Neural cell (in vitro differentiated cells): ENCODE measurements at regions not wholly inside any gene's neighbourhood (a gene's known extent, or its start where the extent isn't known, plus 50 kb on each side); places are given as distances from the start of the nearest gene placed in this dataset.

Experiments used
- H2AFZ ChIP-seq: fragments of 200-600, 300-800 bp; sonication (generic), shearing (Covaris generic); 2 replicates; pipeline ENCODE4 v1.6.0; 2014; ENCODE audit warnings: low read depth, mild to moderate bottlenecking, antibody characterized with exemption, low read length, moderate library complexity
- H3F3A ChIP-seq: fragments of 200-600 bp; shearing (Covaris generic); 2 replicates; pipeline ENCODE4 v1.6.1; 2016; ENCODE audit warnings: mild to moderate bottlenecking, moderate library complexity, mixed read lengths, antibody characterized with exemption, low read length; ENCODE audit not compliant: insufficient read depth, poor library complexity, severe bottlenecking
- H3K27ac ChIP-seq: fragments of 200-600, 300-800 bp; sonication (generic), shearing (Covaris generic); 2 replicates; pipeline ENCODE4 v1.5.1; 2014; ENCODE audit warnings: mild to moderate bottlenecking, low read length, moderate library complexity
- H3K27me3 ChIP-seq: fragments of 300-800, 200-600 bp; sonication (generic), shearing (Covaris generic); 2 replicates; pipeline ENCODE4 v1.6.0; 2014; ENCODE audit warnings: mild to moderate bottlenecking, low read depth, low read length, moderate library complexity; ENCODE audit not compliant: insufficient read depth
- H3K36me3 ChIP-seq: fragments of 300-800, 200-600 bp; sonication (generic), shearing (Covaris generic); 2 replicates; pipeline ENCODE4 v1.5.1; 2014; ENCODE audit warnings: mild to moderate bottlenecking, antibody characterized with exemption, low read length, moderate library complexity; ENCODE audit not compliant: insufficient read depth
- H3K4me2 ChIP-seq: fragments of 300-800, 200-600 bp; sonication (generic), shearing (Covaris generic); 2 replicates; pipeline ENCODE4 v1.6.0; 2014; ENCODE audit warnings: mild to moderate bottlenecking, low read length
- H3K4me3 ChIP-seq: fragments of 300-800, 200-600 bp; sonication (generic), shearing (Covaris generic); 2 replicates; pipeline ENCODE4 v1.5.1; 2014; ENCODE audit warnings: mild to moderate bottlenecking, low read length, moderate library complexity
- H3K79me2 ChIP-seq: fragments of 200-600 bp; shearing (Covaris generic); replicated peaks from 2 replicates; pipeline ENCODE4 v1.6.0; 2014; ENCODE audit warnings: mild to moderate bottlenecking, low read length, moderate library complexity; ENCODE audit not compliant: insufficient read depth
- H3K9ac ChIP-seq: fragments of 300-800, 200-600 bp; sonication (generic), shearing (Covaris generic); 2 replicates; pipeline ENCODE4 v1.6.1; 2016; ENCODE audit warnings: mild to moderate bottlenecking, low read length, mixed read lengths
- H3K9me2 ChIP-seq: fragments of 200-600 bp; shearing (Covaris generic); 2 replicates; pipeline ENCODE4 v1.6.1; 2016; ENCODE audit warnings: mild to moderate bottlenecking, low read length, mixed read lengths; ENCODE audit not compliant: insufficient read depth
- H3K9me3 ChIP-seq: fragments of 200-600, 300-800 bp; sonication (generic), shearing (Covaris generic); 2 replicates; pipeline ENCODE4 v1.6.1; 2016; ENCODE audit warnings: mild to moderate bottlenecking, mixed run types, low read length, moderate library complexity, mixed read lengths
- H4K20me1 ChIP-seq: fragments of 200-600 bp; shearing (Covaris generic); 2 replicates; pipeline ENCODE4 v1.6.1; 2016; ENCODE audit warnings: mild to moderate bottlenecking, mixed run types; ENCODE audit not compliant: insufficient read depth
- CTCF ChIP-seq: fragments of 450-650 bp; IDR thresholded peaks from 2 replicates; pipeline ENCODE4 v1.5.1; 2014; ENCODE audit warnings: antibody characterized with exemption, mild to moderate bottlenecking, moderate library complexity; ENCODE audit not compliant: poor library complexity, severe bottlenecking
- EP300 ChIP-seq: fragments of 450-650 bp; conservative IDR thresholded peaks from 2 replicates; pipeline ENCODE4 v1.6.1; 2014; ENCODE audit warnings: antibody characterized with exemption, mild to moderate bottlenecking, moderate library complexity; ENCODE audit not compliant: poor library complexity, severe bottlenecking
- EZH2 ChIP-seq: fragments of 200-600, 300-800 bp; shearing (Covaris generic), sonication (generic); IDR thresholded peaks from 2 replicates; pipeline ENCODE4 v1.6.1; 2014; ENCODE audit warnings: antibody characterized with exemption, low read length, borderline replicate concordance, mild to moderate bottlenecking; ENCODE audit not compliant: insufficient read depth, poor library complexity, severe bottlenecking
- MXI1 ChIP-seq: fragments of 450-650 bp; conservative IDR thresholded peaks from 2 replicates; pipeline ENCODE4 v1.6.1; 2014; ENCODE audit warnings: antibody characterized with exemption, mild to moderate bottlenecking; ENCODE audit not compliant: poor library complexity, severe bottlenecking
- POLR2AphosphoS5 ChIP-seq: IDR thresholded peaks from 2 replicates; pipeline ENCODE4 v1.6.1; 2012
- RAD21 ChIP-seq: fragments of 450-650 bp; conservative IDR thresholded peaks from 2 replicates; pipeline ENCODE4 v1.6.1; 2014; ENCODE audit warnings: antibody characterized with exemption, mild to moderate bottlenecking, moderate library complexity
- REST ChIP-seq: IDR thresholded peaks from 2 replicates; pipeline ENCODE4 v1.6.1; 2012; ENCODE audit warnings: borderline replicate concordance
- SMC3 ChIP-seq: fragments of 450-650 bp; conservative IDR thresholded peaks from 2 replicates; pipeline ENCODE4 v1.6.1; 2014; ENCODE audit warnings: antibody characterized with exemption, mild to moderate bottlenecking, moderate library complexity; ENCODE audit not compliant: poor library complexity
- TAF1 ChIP-seq: IDR thresholded peaks from 2 replicates; pipeline ENCODE4 v1.6.1; 2012; ENCODE audit warnings: low read depth

GRCh38 chr4:173675446-173675845, 145.4 kb upstream of the HAND2 start:
- Histone ChIP-seq H4K20me1 (no peaks in the 10 kb centered on the region), H3K4me3 (no peak overlapping the region), H3K36me3 (no peaks in the 10 kb centered on the region), H3F3A (no peaks in the 10 kb centered on the region), H3K9me3 (no peaks in the 10 kb centered on the region), H3K4me2 (no peak overlapping the region), H2AFZ (no peak overlapping the region), H3K9ac (no peak overlapping the region), H3K79me2 (no peaks in the 10 kb centered on the region), H3K27ac (no peak overlapping the region), H3K9me2 (no peaks in the 10 kb centered on the region), H3K27me3 (no peaks in the 10 kb centered on the region)
- TF ChIP-seq EP300: no peak
- TF ChIP-seq POLR2AphosphoS5: no peak
- TF ChIP-seq MXI1: no peak
- no peak for TF ChIP-seq TAF1
- no peak for TF ChIP-seq RAD21
- TF ChIP-seq SMC3: no peak
- no peak for TF ChIP-seq EZH2
- TF ChIP-seq CTCF: no peak
- TF ChIP-seq REST: no peak

GRCh38 chr4:173669460-173670179, 139.6 kb upstream of the HAND2 start:
- Histone ChIP-seq H4K20me1 (no peaks in the 10 kb centered on the region), H3K4me3 (no peak overlapping the region), H3K36me3 (no peaks in the 10 kb centered on the region), H3F3A (no peaks in the 10 kb centered on the region), H3K9me2 (no peaks in the 10 kb centered on the region), H3K27ac (no peak overlapping the region), H3K79me2 (no peaks in the 10 kb centered on the region), H3K9me3 (no peaks in the 10 kb centered on the region), H2AFZ (no peak overlapping the region), H3K27me3 (no peaks in the 10 kb centered on the region), H3K9ac (no peak overlapping the region), H3K4me2 (no peak overlapping the region)
- TF ChIP-seq SMC3: no peak
- no peak for TF ChIP-seq EP300
- no peak for TF ChIP-seq MXI1
- TF ChIP-seq EZH2: no peak
- no peak for TF ChIP-seq CTCF
- no peak for TF ChIP-seq POLR2AphosphoS5
- TF ChIP-seq REST: no peak
- TF ChIP-seq RAD21: no peak
- TF ChIP-seq TAF1: no peak
